Heart left ventricle (tissue), 16 donors: ENCODE measurements at regions not wholly inside any gene's neighbourhood (a gene's known extent, or its start where the extent isn't known, plus 50 kb on each side); places are given as distances from the start of the nearest gene placed in this dataset.

ENCODE experiments used
- ATAC-seq, 4 donors: fragments of 200-7000 bp; cut with Tn5 transposase; one replicate each; pipeline ENCODE4 v1.9.1; 2020 to 2022; ENCODE audit warnings: moderate library complexity in 4 of 4, mild to moderate bottlenecking in 3 of 4, moderate number of reproducible peaks in 1 of 4
- DNase-seq, 5 donors: peaks; one replicate each; pipeline ENCODE4 v3.0.0-alpha.2; 2020
- H3K27ac ChIP-seq, 12 donors: fragments of 200-600 bp; sonication (generic) in 4 of 12; one replicate each; pipeline versions ENCODE4 v1.5.0 to v1.8.0; 2016 to 2022; ENCODE audit warnings: mild to moderate bottlenecking in 2 of 12
- H3K27me3 ChIP-seq, 9 donors: fragments of 200-600 bp; sonication (generic) in 2 of 9; one replicate each; pipeline versions ENCODE4 v1.5.1 to v1.8.0; 2016 to 2022; ENCODE audit warnings: mild to moderate bottlenecking in 3 of 9
- H3K36me3 ChIP-seq, 9 donors: fragments of 200-600 bp; sonication (generic) in 2 of 9; one replicate each; pipeline versions ENCODE4 v1.5.0 to v1.8.0; 2018 to 2022; ENCODE audit warnings: mild to moderate bottlenecking in 2 of 9
- H3K4me1 ChIP-seq, 12 donors: fragments of 200-600 bp; sonication (generic) in 4 of 12; one replicate each; pipeline versions ENCODE4 v1.5.0 to v1.8.0; 2016 to 2022; ENCODE audit warnings: mild to moderate bottlenecking in 3 of 12
- H3K4me3 ChIP-seq, 12 donors: fragments of 200-600 bp; sonication (generic) in 4 of 12; one replicate each; pipeline versions ENCODE4 v1.5.0 to v1.8.0; 2017 to 2022; ENCODE audit warnings: mild to moderate bottlenecking in 9 of 12, moderate library complexity in 4 of 12
- H3K9me3 ChIP-seq, 12 donors: fragments of 200-600 bp; sonication (generic) in 4 of 12; one replicate each; pipeline versions ENCODE4 v1.5.0 to v1.8.0; 2016 to 2022; ENCODE audit warnings: mild to moderate bottlenecking in 1 of 12
- POLR2A ChIP-seq, 2 donors: fragments of 450-650 bp; IDR thresholded peaks; one replicate each; pipeline ENCODE4 v1.6.1; 2017; ENCODE audit warnings: antibody characterized with exemption in 2 of 2, mild to moderate bottlenecking in 2 of 2, moderate library complexity in 2 of 2
- WGBS, 4 donors: extraction: QIAGEN DNeasy Blood & Tissue Kit in 2 of 4; methylation state at CpG; one replicate each; pipeline versions ENCODE4 v1.1.5 to v1.1.7; 2013 to 2018; 5-methylcytosine and 5-hydroxymethylcytosine counted together
- intact Hi-C, 10 donors: fragments of 100-400 bp; cut with DNase I; formaldehyde crosslinking; loops; one replicate each; pipeline versions ENCODE4 v1.11.1 to v1.14.2; 2022
- TF ChIP-seq, protein P1 (sequence below), 12 donors: fragments of 200-600 bp; sonication (generic) in 4 of 12; IDR thresholded peaks; one replicate each; pipeline versions ENCODE4 v1.5.0 to v1.8.0; 2018 to 2022; ENCODE audit warnings: antibody characterized with exemption in 12 of 12, mild to moderate bottlenecking in 5 of 12
- donor health status: ischemic (EF 13 %, LVEDD 7.1; RV severe dilation, severe dysfunction).
- donor health status: healthy with polysubstance abuse.
- donor health status: DM: no; HTN: yes; CAD: no.
- donor health status: DM: no; HTN: no; CAD: no.
- donor health status: ischemic (EF 25% LVEDD 6.9; RV normal size, moderate dysfunction).
- donor health status: ischemic (EF 25% LVEDD 5.7; RV mildly dilated, moderate dysfunction).
- donor health status: healthy.
- donor health status: DM: yes; HTN: yes; CAD: no.
- donor health status: ischemic (EF 35%, LVEDD 5.7; RV mildly dilated, moderate dysfunction).
- donor health status: nonischemic (EF 11% LVEDD 7.7; RV severe dilation, severe dysfunction).
- donor health status: DM: yes; HTN: yes; CAD: no.
- donor health status: PGD.
- donor health status: ischemic (EF 29% LVEDD 5.4; RV normal size, mild dysfunction).
- donor health status: nonischemic (EF 23%, LVEDD 6.1; RV moderate dilation, normal function).

DNA sequence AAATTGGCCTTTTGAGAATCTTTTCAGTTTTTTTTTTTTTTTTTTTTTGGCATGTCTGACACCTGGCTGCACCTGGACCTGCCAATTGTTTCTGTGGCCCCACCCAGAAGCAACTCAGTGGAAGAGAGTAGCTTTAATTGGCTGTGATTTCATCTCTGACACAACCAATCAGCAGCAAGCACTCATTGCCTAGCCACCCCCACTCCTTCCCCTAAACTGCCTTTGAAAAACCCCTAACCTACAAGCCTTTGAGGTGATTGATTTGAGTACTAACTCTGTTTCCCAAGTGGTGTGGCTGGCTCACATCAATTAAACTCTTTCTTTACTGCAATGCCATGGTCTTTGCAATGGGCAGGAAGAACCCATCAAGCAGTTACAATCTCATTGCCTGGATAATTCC, 98.2 kb upstream of the CHORDC1 start:
- Histone ChIP-seq H3K4me3 (no peak overlapping the region), H3K4me1 (no peaks in the 10 kb centered on the region), H3K27ac (no peak overlapping the region), H3K36me3 (no peaks in the 10 kb centered on the region), H3K9me3 (peaks cover 0 to 6% (median 0%) of the 10 kb centered on the region in 12 donors), H3K27me3 (no peaks in the 10 kb centered on the region)
- intact Hi-C loops = no loop called here
- TF ChIP-seq, protein P1, sequence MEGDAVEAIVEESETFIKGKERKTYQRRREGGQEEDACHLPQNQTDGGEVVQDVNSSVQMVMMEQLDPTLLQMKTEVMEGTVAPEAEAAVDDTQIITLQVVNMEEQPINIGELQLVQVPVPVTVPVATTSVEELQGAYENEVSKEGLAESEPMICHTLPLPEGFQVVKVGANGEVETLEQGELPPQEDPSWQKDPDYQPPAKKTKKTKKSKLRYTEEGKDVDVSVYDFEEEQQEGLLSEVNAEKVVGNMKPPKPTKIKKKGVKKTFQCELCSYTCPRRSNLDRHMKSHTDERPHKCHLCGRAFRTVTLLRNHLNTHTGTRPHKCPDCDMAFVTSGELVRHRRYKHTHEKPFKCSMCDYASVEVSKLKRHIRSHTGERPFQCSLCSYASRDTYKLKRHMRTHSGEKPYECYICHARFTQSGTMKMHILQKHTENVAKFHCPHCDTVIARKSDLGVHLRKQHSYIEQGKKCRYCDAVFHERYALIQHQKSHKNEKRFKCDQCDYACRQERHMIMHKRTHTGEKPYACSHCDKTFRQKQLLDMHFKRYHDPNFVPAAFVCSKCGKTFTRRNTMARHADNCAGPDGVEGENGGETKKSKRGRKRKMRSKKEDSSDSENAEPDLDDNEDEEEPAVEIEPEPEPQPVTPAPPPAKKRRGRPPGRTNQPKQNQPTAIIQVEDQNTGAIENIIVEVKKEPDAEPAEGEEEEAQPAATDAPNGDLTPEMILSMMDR (IDR thresholded peaks at IDR 0.05) = no peak
- no peak for TF ChIP-seq POLR2A (IDR thresholded peaks at IDR 0.05)
- no peak for ATAC-seq
- DNase-seq = no peak

DNA sequence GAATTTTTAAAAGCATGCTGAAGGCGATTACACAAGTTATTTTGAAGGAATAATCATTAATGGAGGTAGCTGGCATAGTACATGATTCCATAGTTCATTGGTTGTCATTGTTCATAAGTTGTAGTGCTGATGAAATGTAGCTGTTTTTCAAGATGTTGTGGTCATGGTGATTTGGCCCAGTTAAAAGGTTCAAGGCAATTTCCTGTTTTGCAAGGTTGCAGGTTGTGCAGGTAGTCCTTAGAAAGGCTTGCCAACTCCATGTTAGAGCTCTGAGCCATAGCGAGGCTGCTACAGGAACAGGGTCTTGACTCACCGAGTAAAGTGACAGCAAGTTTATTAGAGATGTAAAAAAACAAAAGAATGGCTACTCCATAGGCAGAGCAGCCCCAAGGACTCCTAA, 95.8 kb upstream of the CHORDC1 start:
- no peak for ATAC-seq
- intact Hi-C loops = no loop called here
- peaks cover 0 to 6% (median 0%) of the 10 kb centered on the region in 12 donors for H3K9me3 ChIP-seq
- no peaks in the 10 kb centered on the region for H3K4me1 ChIP-seq
- TF ChIP-seq, protein P1 (IDR thresholded peaks at IDR 0.05) = no peak
- TF ChIP-seq POLR2A (IDR thresholded peaks at IDR 0.05) = no peak
- 76 to 82% (median 78%) methylated on average over 3 of the region's 3 CpGs for WGBS, 4 donors
- no peak overlapping the region for H3K27ac ChIP-seq
- no peak for DNase-seq
- no peaks in the 10 kb centered on the region for H3K27me3 ChIP-seq
- H3K4me3 ChIP-seq = no peak overlapping the region
- H3K36me3 ChIP-seq = no peaks in the 10 kb centered on the region

DNA sequence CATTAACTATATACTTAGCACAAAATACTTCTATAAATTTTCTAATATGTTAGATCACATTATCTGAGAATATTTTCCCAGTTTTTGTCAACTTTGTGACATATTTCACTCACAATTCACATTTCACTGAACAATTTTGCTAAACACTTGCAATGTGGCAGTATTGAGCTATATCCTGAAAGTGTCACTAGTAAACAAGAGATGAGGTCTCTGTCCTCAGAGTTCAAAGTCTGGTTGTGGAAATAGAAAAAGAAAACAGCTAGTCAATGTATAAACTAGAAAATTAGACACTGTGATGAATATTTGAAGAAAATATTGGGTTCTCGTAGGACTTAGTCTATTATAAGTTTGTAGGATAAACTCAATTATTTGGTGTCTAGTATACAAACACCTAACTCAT, 87.4 kb upstream of the CHORDC1 start:
- no peak overlapping the region for H3K27ac ChIP-seq
- no peak for DNase-seq
- ATAC-seq = no peak
- no peak overlapping the region for H3K4me3 ChIP-seq
- H3K36me3 ChIP-seq = no peaks in the 10 kb centered on the region
- H3K9me3 ChIP-seq = peaks cover 0 to 8% (median 0%) of the 10 kb centered on the region in 12 donors
- 75 to 90% (median 84%) methylated on average over 1 of the region's 1 CpG for WGBS, 4 donors
- no peaks in the 10 kb centered on the region for H3K27me3 ChIP-seq
- intact Hi-C loops = no loop called here
- TF ChIP-seq, protein P1 (IDR thresholded peaks at IDR 0.05) = peak in 3 of 12 donors; percentile 17 to 26 (median 20)
- no peak for TF ChIP-seq POLR2A (IDR thresholded peaks at IDR 0.05)
- no peaks in the 10 kb centered on the region for H3K4me1 ChIP-seq

DNA sequence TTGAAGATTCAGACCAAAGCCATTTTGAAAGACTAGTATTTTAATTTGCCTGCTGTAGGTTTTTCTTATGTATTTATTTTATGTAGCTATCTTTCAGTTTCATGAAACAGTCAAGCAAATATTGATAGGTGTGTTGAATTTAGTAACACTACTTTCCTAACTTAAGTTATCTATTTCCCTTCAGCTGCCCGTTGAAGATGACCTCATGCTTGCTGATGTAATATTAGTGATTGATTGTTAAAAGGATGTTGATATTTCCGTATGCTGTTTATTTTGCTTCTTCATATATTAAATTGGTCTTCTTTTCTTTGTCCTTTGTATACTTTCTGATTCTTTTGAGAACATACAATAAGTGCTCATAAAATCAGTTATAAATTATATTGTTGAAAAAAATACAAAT, 86.8 kb upstream of the CHORDC1 start:
- no peaks in the 10 kb centered on the region for H3K27me3 ChIP-seq
- 34 to 44% (median 39%) methylated on average over 2 of the region's 2 CpGs for WGBS, 4 donors
- peaks cover 0 to 8% (median 0%) of the 10 kb centered on the region in 12 donors for H3K9me3 ChIP-seq
- intact Hi-C loops = no loop called here
- no peak overlapping the region for H3K27ac ChIP-seq
- H3K36me3 ChIP-seq = no peaks in the 10 kb centered on the region
- no peak for TF ChIP-seq POLR2A (IDR thresholded peaks at IDR 0.05)
- TF ChIP-seq, protein P1 (IDR thresholded peaks at IDR 0.05) = no peak
- H3K4me1 ChIP-seq = no peaks in the 10 kb centered on the region
- H3K4me3 ChIP-seq = no peak overlapping the region
- DNase-seq (no peak), ATAC-seq (no peak)
